ENCODE measurements at regions not wholly inside any gene's neighbourhood (a gene's known extent, or its start where the extent isn't known, plus 50 kb on each side); places are given as distances from the start of the nearest gene placed in this dataset.

DNA sequence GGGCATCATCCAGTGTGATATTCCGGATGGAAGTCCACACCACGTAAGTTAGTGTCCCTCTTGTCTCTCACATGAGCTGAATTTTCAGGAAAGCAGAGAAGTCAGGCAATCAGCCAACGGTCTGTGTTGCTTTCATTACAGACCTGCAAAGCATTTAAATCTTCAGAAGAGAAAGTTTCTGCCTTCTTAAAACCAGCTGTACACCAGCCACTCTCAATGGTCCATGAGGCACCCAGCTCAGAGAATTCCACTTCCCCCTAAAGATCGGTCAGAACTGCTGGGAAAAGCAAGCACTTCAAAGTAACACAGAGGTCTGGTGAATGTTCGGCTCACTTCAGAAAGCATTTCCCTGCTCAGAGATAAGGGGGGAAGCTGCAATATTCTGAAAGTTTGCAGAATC, 903.7 kb downstream of the EPHA3 start:
- no peak overlapping the region for H3K4me2 ChIP-seq (ENCODE audit: insufficient read depth, low read length)
- no TSS peak for BruUV-seq (replicated peaks)
- H3K9ac ChIP-seq (ENCODE audit: insufficient read depth in 1 of 2, low read depth in 2 of 2, low read length in 2 of 2): no peak overlapping the region
- no peak overlapping the region for H2AFZ ChIP-seq (ENCODE audit: low read depth, low read length)
- no peaks in the 10 kb centered on the region for H3K9me3 ChIP-seq (replicated peaks; ENCODE audit: control insufficient read depth, insufficient read depth, low read depth, low read length)
- FAIRE-seq: no peak
- intact Hi-C loops (cut with micrococcal nuclease) (no loop called here), in situ Hi-C loops (cut with MboI) (no loop called here)
- no peaks in the 10 kb centered on the region for H4K20me1 ChIP-seq (replicated peaks; ENCODE audit: control insufficient read depth, insufficient read depth, low read length)
- H3K4me1 ChIP-seq (replicated peaks in 1 of 2; ENCODE audit: control insufficient read depth in 2 of 2, insufficient read depth in 2 of 2, low read length in 2 of 2): no peaks in the 10 kb centered on the region
- ChIA-PET CTCF (ENCODE audit: low intra/inter-chr PET ratio) (no interaction called here), POLR2A (no interaction called here)
- no peaks in the 10 kb centered on the region for H3K36me3 ChIP-seq (ENCODE audit: control insufficient read depth, insufficient read depth, low read length)
- no peak for ATAC-seq
- H3K27ac ChIP-seq (ENCODE audit: extremely low read depth, low read depth, low read length): no peak overlapping the region
- H3K4me3 ChIP-seq: no peak overlapping the region
- no peak for DNase-seq (ENCODE audit: extremely low read depth in 1 of 4, low spot score in 3 of 4)
- WGBS (ENCODE audit: insufficient coverage, low coverage, missing lambda C conversion rate): 2% methylated on average over 3 of the region's 5 CpGs
- no peaks in the 10 kb centered on the region for H3K27me3 ChIP-seq (ENCODE audit: control insufficient read depth in 2 of 2, insufficient read depth in 2 of 2, low read length in 2 of 2)
- H3K79me2 ChIP-seq (ENCODE audit: control insufficient read depth, insufficient read depth, low read length): no peaks in the 10 kb centered on the region
- H3K9me1 ChIP-seq (ENCODE audit: control insufficient read depth, insufficient read depth, low read length): no peaks in the 10 kb centered on the region
- TF ChIP-seq RBFOX2 (IDR thresholded peaks at IDR 0.05; ENCODE audit: low read depth, low read length) (no peak), AFF1 (IDR thresholded peaks at IDR 0.05; ENCODE audit: low read depth in 1 of 2, partially characterized antibody in 2 of 2) (no peak), MIER1 (IDR thresholded peaks at IDR 0.05; ENCODE audit: low read depth) (no peak), NEUROD1 (IDR thresholded peaks at IDR 0.05; ENCODE audit: borderline replicate concordance, low read depth, low read length, partially characterized antibody) (no peak), NFXL1 (CRISPR knock-in tag; IDR thresholded peaks at IDR 0.05) (no peak), STAG1 (CRISPR knock-in tag; IDR thresholded peaks at IDR 0.05; ENCODE audit: borderline replicate concordance) (no peak), TCF7 (IDR thresholded peaks at IDR 0.05; ENCODE audit: borderline replicate concordance) (no peak), WHSC1 (IDR thresholded peaks at IDR 0.05; ENCODE audit: low read length) (no peak), ZNF316 (IDR thresholded peaks at IDR 0.05) (no peak), CCAR2 (IDR thresholded peaks at IDR 0.05; ENCODE audit: low read depth, low read length) (no peak), YBX1 (IDR thresholded peaks at IDR 0.05) (no peak), ZNF589 (CRISPR knock-in tag; IDR thresholded peaks at IDR 0.05; ENCODE audit: low read depth) (no peak), HES1 (IDR thresholded peaks at IDR 0.05; ENCODE audit: low read depth) (no peak), ZFP36 (IDR thresholded peaks at IDR 0.05; ENCODE audit: low read depth, low read length, partially characterized antibody) (no peak), ZFP30 (CRISPR knock-in tag; IDR thresholded peaks at IDR 0.05; ENCODE audit: borderline replicate concordance) (no peak)
- TF ChIP-seq, protein P1, sequence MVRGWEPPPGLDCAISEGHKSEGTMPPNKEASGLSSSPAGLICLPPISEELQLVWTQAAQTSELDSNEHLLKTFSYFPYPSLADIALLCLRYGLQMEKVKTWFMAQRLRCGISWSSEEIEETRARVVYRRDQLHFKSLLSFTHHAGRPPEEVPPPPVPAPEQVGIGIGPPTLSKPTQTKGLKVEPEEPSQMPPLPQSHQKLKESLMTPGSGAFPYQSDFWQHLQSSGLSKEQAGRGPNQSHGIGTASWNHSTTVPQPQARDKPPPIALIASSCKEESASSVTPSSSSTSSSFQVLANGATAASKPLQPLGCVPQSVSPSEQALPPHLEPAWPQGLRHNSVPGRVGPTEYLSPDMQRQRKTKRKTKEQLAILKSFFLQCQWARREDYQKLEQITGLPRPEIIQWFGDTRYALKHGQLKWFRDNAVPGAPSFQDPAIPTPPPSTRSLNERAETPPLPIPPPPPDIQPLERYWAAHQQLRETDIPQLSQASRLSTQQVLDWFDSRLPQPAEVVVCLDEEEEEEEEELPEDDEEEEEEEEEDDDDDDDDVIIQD (CRISPR knock-in tag; IDR thresholded peaks at IDR 0.05): no peak
- TF ChIP-seq, protein P2, sequence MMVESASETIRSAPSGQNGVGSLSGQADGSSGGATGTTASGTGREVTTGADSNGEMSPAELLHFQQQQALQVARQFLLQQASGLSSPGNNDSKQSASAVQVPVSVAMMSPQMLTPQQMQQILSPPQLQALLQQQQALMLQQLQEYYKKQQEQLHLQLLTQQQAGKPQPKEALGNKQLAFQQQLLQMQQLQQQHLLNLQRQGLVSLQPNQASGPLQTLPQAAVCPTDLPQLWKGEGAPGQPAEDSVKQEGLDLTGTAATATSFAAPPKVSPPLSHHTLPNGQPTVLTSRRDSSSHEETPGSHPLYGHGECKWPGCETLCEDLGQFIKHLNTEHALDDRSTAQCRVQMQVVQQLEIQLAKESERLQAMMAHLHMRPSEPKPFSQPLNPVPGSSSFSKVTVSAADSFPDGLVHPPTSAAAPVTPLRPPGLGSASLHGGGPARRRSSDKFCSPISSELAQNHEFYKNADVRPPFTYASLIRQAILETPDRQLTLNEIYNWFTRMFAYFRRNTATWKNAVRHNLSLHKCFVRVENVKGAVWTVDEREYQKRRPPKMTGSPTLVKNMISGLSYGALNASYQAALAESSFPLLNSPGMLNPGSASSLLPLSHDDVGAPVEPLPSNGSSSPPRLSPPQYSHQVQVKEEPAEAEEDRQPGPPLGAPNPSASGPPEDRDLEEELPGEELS (CRISPR knock-in tag; IDR thresholded peaks at IDR 0.05; ENCODE audit: borderline replicate concordance): no peak
